ENCODE measurements at regions not wholly inside any gene's neighbourhood (a gene's known extent, or its start where the extent isn't known, plus 50 kb on each side); places are given as distances from the start of the nearest gene placed in this dataset.

DNA sequence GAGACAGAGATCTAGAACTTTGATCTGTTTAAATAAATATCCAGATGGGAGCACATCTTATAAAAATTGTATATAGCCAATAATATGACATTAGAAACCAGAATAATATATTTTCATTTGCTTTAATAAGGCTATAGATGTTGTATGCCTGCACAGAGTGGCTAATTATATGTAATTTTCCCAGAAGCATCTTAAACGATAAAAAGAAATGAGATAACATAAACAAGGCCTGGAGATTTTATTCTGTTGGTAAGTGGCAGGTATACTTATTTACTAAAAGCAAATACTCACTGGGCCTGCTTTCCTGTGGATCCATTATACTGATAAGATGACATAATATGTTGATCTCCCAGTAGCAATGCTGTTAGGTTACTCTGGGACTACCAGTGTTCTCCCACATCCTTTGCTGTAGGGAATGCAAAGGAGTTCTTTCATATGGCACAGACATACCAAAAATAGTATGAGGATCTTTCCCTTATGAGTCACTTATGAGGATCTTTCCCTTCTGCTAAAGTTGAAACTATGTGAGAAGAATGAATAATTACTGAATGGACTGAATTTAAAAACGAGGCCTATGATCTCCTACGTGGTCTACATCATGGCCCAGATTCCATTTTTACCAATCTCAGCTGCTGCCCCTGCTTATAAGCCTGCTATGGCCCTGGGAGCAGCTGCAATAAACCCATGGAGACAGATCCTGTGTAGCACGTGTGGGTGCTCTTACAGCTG, 112.1 kb downstream of the NUDT12 start:
- Mint-ChIP-seq H3K27ac (peak overlapping the region; percentile 92), H3K9me3 (no peaks in the 10 kb centered on the region), H3K4me1 (ENCODE audit: low read depth) (peaks cover 80% of the 10 kb centered on the region), H3K36me3 (ENCODE audit: low read depth) (peaks cover 7% of the 10 kb centered on the region; the same call in 1 of the 2 replicates), H3K4me3 (peak overlapping the region; percentile 48), H3K27me3 (ENCODE audit: insufficient read depth) (no peaks in the 10 kb centered on the region; the same call in 1 of the 2 replicates)
- DNase-seq: peak; percentile 87
- TF ChIP-seq CTCF (IDR thresholded peaks at IDR 0.05): no peak

DNA sequence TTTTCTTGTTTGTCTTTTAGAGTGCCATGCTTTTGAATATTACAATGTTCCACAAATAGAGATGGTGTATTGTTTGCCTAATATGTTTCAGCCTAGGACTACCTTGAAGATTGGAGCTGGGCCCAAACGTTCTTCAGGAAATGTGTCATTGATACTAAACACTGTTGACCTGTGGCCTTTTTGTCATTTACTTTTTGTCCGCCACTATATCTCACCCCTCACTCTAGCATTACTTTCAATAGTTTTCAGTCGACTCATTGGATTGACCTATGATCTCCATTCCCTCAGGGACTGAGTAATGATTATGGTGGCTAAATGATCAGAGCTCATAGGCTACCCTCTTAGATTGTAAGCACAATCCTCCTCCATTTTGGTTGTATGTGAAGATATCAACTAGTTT, 115.8 kb downstream of the NUDT12 start:
- Mint-ChIP-seq H3K4me1 (ENCODE audit: low read depth) (peaks cover 81% of the 10 kb centered on the region), H3K36me3 (ENCODE audit: low read depth) (peaks cover 12% of the 10 kb centered on the region), H3K9me3 (peaks cover 8% of the 10 kb centered on the region; the same call in 1 of the 2 replicates), H3K27ac (peak overlapping the region; percentile 84), H3K27me3 (ENCODE audit: insufficient read depth) (no peaks in the 10 kb centered on the region; the same call in 1 of the 2 replicates), H3K4me3 (peak overlapping the region; percentile 14; the same call in 1 of the 2 replicates)
- no peak for TF ChIP-seq CTCF (IDR thresholded peaks at IDR 0.05)
- peak; percentile 44 for DNase-seq

DNA sequence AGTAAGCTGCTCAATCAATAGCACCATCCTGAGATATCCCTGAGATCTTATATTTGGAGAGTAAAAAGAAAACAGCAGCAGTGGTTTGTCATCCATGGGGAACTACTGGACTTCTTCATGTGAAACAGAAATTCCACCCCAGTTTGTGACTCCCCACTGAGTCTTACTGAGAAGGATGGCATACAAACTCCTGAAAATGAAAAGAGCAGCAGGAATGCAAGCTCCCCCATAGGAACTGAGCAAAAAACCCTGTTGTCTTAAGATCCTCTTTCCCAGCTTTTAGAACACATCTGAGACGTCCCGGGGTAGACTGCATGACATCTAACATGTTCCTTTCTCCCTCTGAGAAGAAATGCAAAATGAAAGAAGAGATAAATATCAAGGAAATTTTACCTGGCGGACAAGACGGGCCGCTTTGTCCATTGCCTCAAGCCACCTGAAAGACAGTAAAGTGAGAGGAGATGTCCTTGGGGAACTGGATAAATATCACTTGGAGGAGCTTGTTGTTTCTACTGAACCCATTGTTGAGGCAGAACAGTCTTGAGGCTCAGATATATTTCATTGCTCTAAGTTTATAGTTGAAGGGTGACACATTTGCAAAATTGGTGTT, 117.1 kb downstream of the NUDT12 start:
- H3K27me3 Mint-ChIP-seq (ENCODE audit: insufficient read depth): no peaks in the 10 kb centered on the region; the same call in 1 of the 2 replicates
- peak overlapping the region; percentile 35 for H3K4me3 Mint-ChIP-seq
- no peak for TF ChIP-seq CTCF (IDR thresholded peaks at IDR 0.05)
- H3K9me3 Mint-ChIP-seq: peaks cover 8% of the 10 kb centered on the region; the same call in 1 of the 2 replicates
- peaks cover 16% of the 10 kb centered on the region for H3K36me3 Mint-ChIP-seq (ENCODE audit: low read depth)
- peak overlapping the region; percentile 84 for H3K27ac Mint-ChIP-seq
- DNase-seq: no peak
- peaks cover 80% of the 10 kb centered on the region for H3K4me1 Mint-ChIP-seq (ENCODE audit: low read depth)

GRCh38 chr5:103444333-103445038, 118.1 kb downstream of the NUDT12 start:
- H3K27me3 Mint-ChIP-seq (ENCODE audit: insufficient read depth): no peaks in the 10 kb centered on the region; the same call in 1 of the 2 replicates
- DNase-seq: peak; percentile 41
- peaks cover 26% of the 10 kb centered on the region for H3K36me3 Mint-ChIP-seq (ENCODE audit: low read depth)
- H3K4me3 Mint-ChIP-seq: peak overlapping the region; percentile 53
- H3K4me1 Mint-ChIP-seq (ENCODE audit: low read depth): peaks cover 76% of the 10 kb centered on the region
- peak overlapping the region; percentile 77 for H3K27ac Mint-ChIP-seq
- H3K9me3 Mint-ChIP-seq: peaks cover 14% of the 10 kb centered on the region
- TF ChIP-seq CTCF (IDR thresholded peaks at IDR 0.05): no peak

DNA sequence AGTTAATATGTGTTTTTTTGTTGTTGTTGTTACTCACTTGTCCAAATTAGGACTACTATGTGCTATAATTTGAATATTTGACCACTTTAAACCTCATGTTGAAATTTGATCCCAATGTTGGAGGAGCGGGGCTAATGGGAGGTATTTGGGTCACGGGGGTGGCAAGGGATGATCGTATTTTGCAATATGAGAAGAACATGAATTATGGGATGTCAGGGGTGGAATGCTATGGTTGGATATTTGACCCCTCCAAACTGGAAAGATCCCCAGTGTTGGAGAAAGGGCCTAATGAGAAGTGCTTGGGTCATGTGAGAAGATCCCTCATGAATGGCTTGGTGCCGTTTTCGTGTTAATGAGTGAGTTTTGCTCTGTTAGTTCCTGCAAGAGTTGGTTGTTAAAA, 119.8 kb downstream of the NUDT12 start:
- H3K27me3 Mint-ChIP-seq (ENCODE audit: insufficient read depth): no peaks in the 10 kb centered on the region; the same call in 1 of the 2 replicates
- H3K36me3 Mint-ChIP-seq (ENCODE audit: low read depth): peaks cover 41% of the 10 kb centered on the region
- no peak overlapping the region for H3K4me3 Mint-ChIP-seq
- H3K27ac Mint-ChIP-seq: no peak overlapping the region
- DNase-seq: no peak
- no peak for TF ChIP-seq CTCF (IDR thresholded peaks at IDR 0.05)
- H3K4me1 Mint-ChIP-seq (ENCODE audit: low read depth): peaks cover 88% of the 10 kb centered on the region
- peaks cover 16% of the 10 kb centered on the region for H3K9me3 Mint-ChIP-seq
